Panc1 (cell line): ENCODE measurements at regions not wholly inside any gene's neighbourhood (a gene's known extent, or its start where the extent isn't known, plus 50 kb on each side); places are given as distances from the start of the nearest gene placed in this dataset.

Source experiments
- ATAC-seq: fragments of 200-7000 bp; cut with Tn5 transposase; 2 replicates; pipeline ENCODE4 v1.9.1; 2020; ENCODE audit warnings: mild to moderate bottlenecking, moderate library complexity
- BruUV-seq: library from RNA; stranded (reverse); fragments of 400-500 nt; replicated peaks from 2 replicates; lab custom pipeline; 2021; lab: Mats Ljungman, UMichigan
- CTCF ChIA-PET: fragments of 300-600 bp; sonication (Branson Sonifier 250); formaldehyde crosslinking; loops from one replicate; lab custom pipeline; 2022; ENCODE audit warnings: antibody characterized with exemption; lab: Charles Lee
- POLR2A ChIA-PET: fragments of 300-600 bp; sonication (Branson Sonifier 250); formaldehyde crosslinking; loops from one replicate; lab custom pipeline; 2022; ENCODE audit warnings: antibody characterized with exemption; lab: Charles Lee
- DNase-seq: peaks from one replicate; pipeline ENCODE4 v3.0.0-alpha.2; 2010; ENCODE audit warnings: low read depth, low spot score
- H3K27ac ChIP-seq: 2 replicates; pipeline ENCODE4 v1.5.1; 2011; ENCODE audit warnings: mild to moderate bottlenecking, low read length, inconsistent platforms
- H3K27me3 ChIP-seq: fragments of 200-500 bp; sonication (Bioruptor generic); 2 replicates; pipeline ENCODE4 v1.6.0; 2014; ENCODE audit warnings: low read length, inconsistent platforms; ENCODE audit not compliant: control insufficient read depth, insufficient read depth
- H3K36me3 ChIP-seq: fragments of 200-500 bp; sonication (Bioruptor generic); 2 replicates; pipeline ENCODE4 v1.5.1; 2014; ENCODE audit warnings: inconsistent platforms, mild to moderate bottlenecking, low read length, moderate library complexity; ENCODE audit not compliant: control insufficient read depth, insufficient read depth
- H3K4me1 ChIP-seq: 2 replicates; pipeline ENCODE4 v1.5.1; 2011; ENCODE audit warnings: inconsistent platforms, mild to moderate bottlenecking, low read length, moderate library complexity; ENCODE audit not compliant: control insufficient read depth, insufficient read depth
- H3K4me3 ChIP-seq, 2 experiments: 2 replicates each; pipeline ENCODE4 v1.5.1; 2011 to 2012; ENCODE audit warnings: low read depth in 2 of 2, low read length in 2 of 2, mild to moderate bottlenecking in 2 of 2, inconsistent platforms in 1 of 2, moderate library complexity in 1 of 2
- H3K9me3 ChIP-seq: fragments of 200-500 bp; sonication (Bioruptor generic); 2 replicates; pipeline ENCODE4 v1.5.1; 2014; ENCODE audit warnings: low read depth, mild to moderate bottlenecking, inconsistent platforms, low read length, moderate library complexity; ENCODE audit not compliant: control insufficient read depth, insufficient read depth
- CTCF ChIP-seq: fragments of 450-650 bp; IDR thresholded peaks from 2 replicates; pipeline ENCODE4 v1.5.1; 2017; ENCODE audit warnings: mild to moderate bottlenecking
- POLR2AphosphoS5 ChIP-seq: IDR thresholded peaks from 2 replicates; pipeline ENCODE4 v1.6.1; 2012; ENCODE audit warnings: mild to moderate bottlenecking, low read depth, low read length, moderate library complexity
- REST ChIP-seq, 2 experiments: IDR thresholded peaks; 2 replicates each; pipeline ENCODE4 v1.6.1; 2011 to 2012; ENCODE audit warnings: low read depth in 2 of 2, control low read depth in 1 of 2, low read length in 1 of 2, mild to moderate bottlenecking in 1 of 2, moderate library complexity in 1 of 2; ENCODE audit not compliant: insufficient read depth in 1 of 2
- SIN3A ChIP-seq: IDR thresholded peaks from 2 replicates; pipeline ENCODE4 v1.6.1; 2012; ENCODE audit warnings: low read depth, mild to moderate bottlenecking, low read length, moderate library complexity, borderline replicate concordance; ENCODE audit not compliant: insufficient read depth
- TCF7L2 ChIP-seq: IDR thresholded peaks from 2 replicates; pipeline ENCODE4 v1.6.1; 2011; ENCODE audit warnings: mild to moderate bottlenecking, low read depth, low read length, inconsistent platforms
- in situ Hi-C: cut with HindIII; loops from 2 replicates; pipeline ENCODE4 v1.10.0; 2016; ENCODE audit warnings: low sequenced_read_pairs, low pct_unique_long_range_greater_than_20kb
- intact Hi-C: fragments of 100-400 bp; cut with micrococcal nuclease; formaldehyde crosslinking; loops from one replicate; pipeline ENCODE4 v1.10.0; 2022; ENCODE audit not compliant: unreplicated experiment

- Histone ChIP-seq H3K9me3 (no peaks in the 10 kb centered on the region), H3K4me3 (no peak overlapping the region), H3K27ac (no peak overlapping the region), H3K36me3 (no peaks in the 10 kb centered on the region), H3K27me3 (no peaks in the 10 kb centered on the region), H3K4me1 (no peaks in the 10 kb centered on the region)
- ChIA-PET CTCF (no interaction called here), POLR2A (no interaction called here)
- DNase-seq (no peak), ATAC-seq (no peak)
- TF ChIP-seq SIN3A (no peak), TCF7L2 (no peak), POLR2AphosphoS5 (no peak), CTCF (no peak), REST (IDR thresholded peaks at IDR 0.05; ENCODE audit: insufficient read depth in 1 of 2, low read depth in 2 of 2, low read length in 1 of 2) (no peak)
- in situ Hi-C loops (no loop called here), intact Hi-C loops (no loop called here)
- no TSS peak for BruUV-seq
Measured at GRCh38 chr13:80419416-80419815, 78.5 kb upstream of the SPRY2 start.

GRCh38 chr13:80413611-80414010, 72.7 kb upstream of the SPRY2 start:
- no TSS peak for BruUV-seq
- ATAC-seq (no peak), DNase-seq (no peak)
- Histone ChIP-seq H3K4me1 (no peaks in the 10 kb centered on the region), H3K27me3 (no peaks in the 10 kb centered on the region), H3K9me3 (no peaks in the 10 kb centered on the region), H3K36me3 (no peaks in the 10 kb centered on the region), H3K27ac (no peak overlapping the region), H3K4me3 (no peak overlapping the region)
- POLR2A ChIA-PET: no interaction called here
- intact Hi-C loops: no loop called here
- CTCF ChIA-PET: no interaction called here
- in situ Hi-C loops: no loop called here
- TF ChIP-seq TCF7L2 (no peak), SIN3A (no peak), POLR2AphosphoS5 (no peak)

- ChIA-PET POLR2A (no interaction called here), CTCF (no interaction called here)
- Histone ChIP-seq H3K27me3 (no peaks in the 10 kb centered on the region), H3K4me1 (no peaks in the 10 kb centered on the region), H3K9me3 (no peaks in the 10 kb centered on the region), H3K36me3 (no peaks in the 10 kb centered on the region), H3K27ac (no peak overlapping the region), H3K4me3 (no peak overlapping the region)
- ATAC-seq: no peak
- in situ Hi-C loops: no loop called here
- DNase-seq: no peak
- no TSS peak for BruUV-seq
- no peak for TF ChIP-seq SIN3A
- TF ChIP-seq REST (IDR thresholded peaks at IDR 0.05; ENCODE audit: insufficient read depth in 1 of 2, low read depth in 2 of 2, low read length in 1 of 2): no peak
- no peak for TF ChIP-seq TCF7L2
- TF ChIP-seq POLR2AphosphoS5: no peak
- 0 out of 2 replicates have a peak, but pooled peaks have one; percentile 9 for TF ChIP-seq CTCF
- intact Hi-C loops: no loop called here
Measured at GRCh38 chr13:80408270-80408669, 67.3 kb upstream of the SPRY2 start.
